Fibroblast of peridontal ligament (primary cell): ENCODE measurements at regions not wholly inside any gene's neighbourhood (a gene's known extent, or its start where the extent isn't known, plus 50 kb on each side); places are given as distances from the start of the nearest gene placed in this dataset.

Source experiments
- DNase-seq: peaks from one replicate; pipeline ENCODE4 v3.0.0-alpha.2; 2010; ENCODE audit errors: extremely low read depth

DNA sequence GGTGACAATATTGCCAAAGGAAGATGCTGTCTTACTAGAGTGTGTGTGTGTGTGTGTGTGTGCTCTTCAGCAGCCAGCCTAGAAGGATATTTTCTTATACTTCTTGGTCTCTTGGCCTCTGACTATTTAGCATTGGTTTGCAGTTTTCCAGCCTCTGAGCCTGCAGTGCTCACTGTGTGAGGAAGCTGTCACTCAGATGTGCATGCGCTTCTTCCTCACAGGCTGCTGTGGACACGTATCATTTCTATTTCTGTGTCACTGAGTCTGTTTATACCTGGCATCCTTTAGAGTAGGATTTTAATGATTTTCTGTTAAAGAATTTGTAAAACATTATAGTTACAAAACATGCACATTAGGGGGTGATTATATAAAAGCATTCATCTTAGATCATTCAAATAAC lies 83.3 kb downstream of the ALDH8A1 start:
- DNase-seq = no peak

DNA sequence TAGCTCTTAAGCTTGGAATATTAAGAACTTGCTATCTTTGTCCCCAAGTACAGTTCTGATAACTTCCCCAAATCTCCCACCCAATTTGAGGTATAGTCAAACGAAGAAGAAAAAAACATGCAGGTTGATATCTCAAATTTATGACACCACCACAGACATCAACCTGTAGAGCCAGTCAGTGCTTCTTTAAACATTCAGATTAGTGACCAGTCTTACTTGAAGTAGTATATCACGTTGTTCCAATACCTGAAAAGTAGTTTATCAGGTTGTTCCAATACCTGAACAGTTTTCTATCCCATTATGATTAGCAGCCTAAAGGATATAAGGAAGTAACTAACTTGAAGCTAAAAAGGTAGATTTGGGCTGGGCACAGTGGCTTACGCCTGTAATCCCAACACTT lies 85.3 kb downstream of the ALDH8A1 start:
- no peak for DNase-seq

DNA sequence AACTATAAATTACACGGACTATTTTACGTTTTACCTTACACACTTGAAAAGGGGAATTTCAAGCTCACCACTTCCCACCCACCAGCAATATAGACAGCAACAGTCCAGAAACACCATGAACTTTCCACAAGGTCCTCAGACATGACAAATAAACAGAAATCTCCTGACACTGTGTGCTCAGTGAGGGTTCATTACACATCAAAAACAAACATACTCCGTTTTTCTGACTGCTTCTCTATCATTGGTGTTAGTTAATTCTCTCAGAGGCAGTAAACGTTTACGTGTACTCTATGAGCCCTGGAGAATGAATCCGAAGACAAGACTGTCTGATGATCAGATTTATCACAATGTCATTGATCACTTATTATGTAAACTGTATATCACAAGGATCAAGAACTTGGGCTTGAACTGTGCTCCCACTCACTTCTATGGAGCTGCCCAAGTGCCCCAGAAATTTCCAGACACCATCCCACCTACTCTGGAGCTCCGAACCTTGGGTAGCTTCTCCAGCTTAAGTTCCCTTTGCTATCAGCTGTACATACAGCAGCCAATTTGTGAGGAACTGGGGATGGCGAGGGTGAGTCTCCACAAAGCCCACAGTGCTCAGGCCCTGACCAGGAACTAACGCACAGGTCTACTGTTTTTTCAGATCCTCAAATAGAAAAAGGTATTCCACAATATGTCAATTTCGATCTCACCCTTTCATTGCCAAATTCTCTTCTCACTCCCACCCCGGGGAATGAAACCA lies 86.0 kb downstream of the ALDH8A1 start:
- no peak for DNase-seq

DNA sequence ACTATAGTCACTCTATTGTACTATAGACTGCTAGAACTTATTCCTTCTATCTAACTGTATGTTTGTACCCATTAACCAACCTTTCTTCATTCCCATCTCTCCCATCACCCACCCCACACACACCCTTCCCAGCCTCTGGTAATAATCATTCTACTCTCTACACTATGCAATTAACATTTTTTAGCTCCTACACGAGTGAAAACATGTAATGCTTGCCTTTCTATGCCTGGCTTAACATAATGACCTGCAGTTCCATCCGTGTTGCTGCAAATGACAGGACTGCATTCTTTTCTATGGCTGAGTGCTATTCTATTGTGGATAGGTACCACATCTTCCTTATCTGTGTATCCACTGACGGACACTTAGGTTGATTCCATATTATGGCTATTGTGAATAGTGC lies 95.5 kb downstream of the ALDH8A1 start:
- no peak for DNase-seq

DNA sequence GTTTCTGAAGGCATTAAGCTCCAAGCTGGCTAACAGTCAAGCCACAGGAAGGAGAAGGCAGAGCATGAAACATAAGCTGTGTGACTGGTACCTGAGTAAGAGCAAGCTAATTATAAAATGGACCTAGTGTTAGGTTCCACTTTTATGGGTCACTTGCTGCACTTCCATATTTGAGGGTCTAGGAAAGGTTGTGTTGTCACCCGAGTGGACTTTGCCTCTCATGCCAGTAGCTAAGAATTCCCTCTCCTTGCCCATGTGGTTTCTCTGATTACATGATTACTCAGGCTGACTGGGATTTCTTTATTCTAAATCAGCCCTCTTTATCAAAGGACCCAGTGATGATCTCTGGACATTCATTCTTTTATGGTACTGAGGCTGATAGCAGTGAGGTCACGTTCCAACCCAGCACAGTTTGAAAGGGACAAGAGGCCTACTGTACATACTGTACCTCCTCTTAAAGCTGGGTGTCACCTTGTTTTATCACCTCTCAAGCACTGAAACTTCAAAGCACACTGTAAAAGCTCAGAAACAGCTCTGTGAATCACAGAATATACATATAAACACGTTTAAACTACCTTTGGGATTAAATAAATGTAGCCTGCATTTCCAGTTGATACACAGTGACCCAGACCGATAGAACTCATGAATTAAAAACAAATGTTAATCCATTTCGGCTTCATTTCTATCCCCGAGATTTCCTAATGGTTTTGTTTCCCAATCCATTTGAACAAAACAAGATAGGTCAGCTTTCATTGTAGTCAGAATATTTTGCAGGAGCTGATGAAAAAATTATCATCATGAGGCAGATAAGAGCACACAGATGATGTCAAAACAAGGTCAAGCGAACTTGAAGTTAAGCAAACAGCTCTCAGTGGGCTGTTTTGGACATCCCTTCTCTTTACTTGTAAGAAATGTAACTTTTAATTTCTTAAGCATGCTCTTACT lies 96.5 kb downstream of the ALDH8A1 start:
- peak; percentile 66 for DNase-seq

DNA sequence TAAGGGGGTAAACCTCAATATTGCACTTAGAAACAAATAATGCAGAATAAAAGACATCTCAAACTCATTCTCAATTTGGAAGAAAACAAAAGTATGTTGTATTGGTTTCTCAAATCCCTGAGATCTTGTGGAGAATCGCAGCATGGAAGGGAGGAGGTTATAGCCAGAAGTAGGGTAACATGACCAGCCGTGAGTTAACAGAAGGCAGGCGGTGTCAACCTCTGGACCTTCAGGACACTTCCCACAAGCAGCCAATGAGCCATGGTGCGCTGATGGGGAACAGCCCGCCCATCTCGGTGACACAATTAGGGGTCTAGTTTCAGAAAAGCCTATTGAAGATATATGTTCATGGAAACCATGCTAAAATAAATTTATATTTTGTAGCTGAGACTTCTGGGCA lies 98.4 kb downstream of the ALDH8A1 start:
- no peak for DNase-seq

DNA sequence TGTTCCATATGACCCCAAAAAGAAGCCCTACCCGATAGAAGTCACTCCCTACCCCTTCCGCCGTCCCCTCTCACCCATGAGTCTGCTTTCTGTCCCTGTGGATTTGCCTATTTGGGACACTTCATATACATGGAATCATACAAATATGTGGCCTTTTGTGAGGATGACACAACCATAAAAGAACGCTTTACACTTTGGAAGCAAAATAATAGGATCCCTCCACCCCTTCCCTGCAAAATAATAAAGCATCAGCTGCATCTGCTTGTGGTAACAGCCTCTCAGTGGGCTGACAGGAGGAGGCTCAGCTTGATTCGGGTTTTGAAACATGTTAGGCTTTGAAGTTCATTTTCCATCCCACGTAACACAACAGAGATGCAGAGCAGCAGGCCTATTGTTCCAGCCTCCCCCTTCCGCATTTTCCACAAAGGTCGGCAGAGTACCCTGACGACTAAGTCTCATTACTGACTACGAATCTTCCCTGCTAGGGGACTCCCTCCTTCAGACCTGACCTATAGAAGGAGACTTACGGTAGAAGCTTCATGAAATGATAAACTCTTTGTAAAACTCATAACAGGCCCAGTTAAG lies 99.1 kb downstream of the ALDH8A1 start:
- DNase-seq = peak; percentile 19

DNA sequence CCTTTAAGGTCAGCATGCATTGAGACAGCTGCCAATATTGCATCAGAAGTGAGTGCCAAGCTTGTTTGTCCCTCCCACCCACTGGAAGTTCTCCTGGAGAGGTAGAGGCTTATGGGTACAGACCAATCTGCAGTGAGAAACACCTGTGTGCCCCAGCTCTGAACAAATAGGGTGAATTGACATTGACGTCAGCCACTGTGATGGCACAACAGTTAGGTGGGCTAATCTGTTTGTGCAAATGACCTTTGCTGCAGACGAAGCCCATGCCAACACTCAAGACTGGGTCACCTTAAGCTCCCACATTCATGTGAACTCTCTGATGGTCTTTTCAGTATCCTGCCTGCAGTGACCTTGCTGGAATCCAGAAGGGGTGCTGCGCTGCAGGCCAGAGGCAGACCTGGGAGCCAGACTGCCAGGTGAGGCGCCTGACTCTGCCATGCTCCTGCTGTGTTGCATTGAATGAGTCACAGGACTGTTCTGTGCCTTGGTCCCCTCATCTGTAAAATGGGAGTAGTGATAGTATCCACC lies 99.9 kb downstream of the ALDH8A1 start:
- DNase-seq = no peak

DNA sequence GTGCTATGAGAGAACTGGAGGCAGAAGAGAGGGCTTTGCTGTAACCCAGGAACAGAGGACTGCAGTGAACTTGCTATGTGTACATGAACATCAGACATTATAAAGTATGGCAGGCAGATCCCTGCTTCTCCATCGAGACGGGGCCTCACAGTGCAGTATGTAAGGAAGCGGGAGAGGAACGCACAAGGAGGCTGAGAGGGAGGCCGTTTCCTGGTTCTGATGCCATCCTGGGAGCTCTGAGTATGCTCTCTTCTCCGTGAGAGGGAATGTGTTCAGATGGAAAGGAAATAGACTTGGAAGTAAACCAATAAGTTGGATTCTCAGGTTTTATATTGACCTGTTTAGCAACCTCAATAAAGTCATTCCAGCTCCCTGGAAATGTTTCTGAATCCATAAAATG lies 101.8 kb downstream of the ALDH8A1 start:
- DNase-seq = no peak

DNA sequence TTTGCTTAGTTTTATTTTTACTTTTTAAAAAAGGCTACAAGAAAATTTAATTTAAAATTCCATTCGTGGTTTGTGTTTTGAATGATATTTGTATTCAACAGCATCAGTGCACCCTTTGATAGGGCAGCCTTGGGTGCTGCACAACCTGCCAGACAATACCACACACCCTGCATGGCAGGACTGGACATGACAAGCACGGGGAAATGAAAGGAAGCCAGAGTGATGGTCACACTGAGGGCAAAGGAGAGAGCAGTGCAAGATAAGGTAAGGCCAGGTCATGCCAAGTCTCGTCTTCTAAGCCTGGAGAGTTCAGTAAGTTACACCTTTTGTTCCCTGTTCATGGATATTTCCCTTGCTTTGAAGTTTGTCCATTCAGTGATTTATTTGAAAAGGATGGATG lies 103.0 kb downstream of the ALDH8A1 start:
- DNase-seq = no peak

DNA sequence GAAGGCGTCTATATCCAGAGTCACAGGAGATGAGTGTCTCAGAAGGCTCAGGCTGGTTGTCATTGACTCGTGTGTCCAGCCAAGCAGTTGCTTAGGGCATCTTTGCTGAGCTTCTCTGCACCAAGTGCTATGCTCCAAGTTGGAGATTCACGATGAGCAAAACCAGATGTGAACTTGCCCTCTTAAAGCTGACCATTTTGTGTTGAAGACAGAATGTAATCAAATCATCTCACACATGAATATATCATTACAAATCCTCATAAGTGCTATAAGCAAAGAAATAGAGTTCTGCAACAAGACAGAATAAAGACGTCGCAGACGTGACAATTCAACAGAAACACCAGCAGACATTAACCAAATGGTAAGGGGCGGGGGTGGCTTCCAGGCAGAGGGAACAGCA lies 103.9 kb downstream of the ALDH8A1 start:
- no peak for DNase-seq

DNA sequence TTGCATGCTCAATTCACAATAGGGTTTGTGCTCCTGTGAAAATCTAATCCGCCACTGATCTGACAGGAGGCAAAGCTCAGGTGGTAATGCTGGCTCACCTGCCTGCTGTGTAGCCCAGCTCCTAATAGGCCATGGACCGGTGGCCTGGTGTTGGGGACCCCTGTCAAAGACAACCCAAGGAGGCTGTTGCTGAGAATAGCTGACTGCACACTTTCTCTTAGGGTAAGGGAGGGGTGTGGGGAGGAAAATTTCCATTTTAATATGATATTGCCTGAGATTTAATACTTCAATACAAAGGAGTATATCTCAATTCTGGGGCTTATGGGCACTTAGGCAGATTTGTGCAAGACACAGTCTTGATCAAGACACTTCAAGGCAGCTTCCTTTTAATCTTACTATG lies 105.8 kb downstream of the ALDH8A1 start:
- DNase-seq = no peak

DNA sequence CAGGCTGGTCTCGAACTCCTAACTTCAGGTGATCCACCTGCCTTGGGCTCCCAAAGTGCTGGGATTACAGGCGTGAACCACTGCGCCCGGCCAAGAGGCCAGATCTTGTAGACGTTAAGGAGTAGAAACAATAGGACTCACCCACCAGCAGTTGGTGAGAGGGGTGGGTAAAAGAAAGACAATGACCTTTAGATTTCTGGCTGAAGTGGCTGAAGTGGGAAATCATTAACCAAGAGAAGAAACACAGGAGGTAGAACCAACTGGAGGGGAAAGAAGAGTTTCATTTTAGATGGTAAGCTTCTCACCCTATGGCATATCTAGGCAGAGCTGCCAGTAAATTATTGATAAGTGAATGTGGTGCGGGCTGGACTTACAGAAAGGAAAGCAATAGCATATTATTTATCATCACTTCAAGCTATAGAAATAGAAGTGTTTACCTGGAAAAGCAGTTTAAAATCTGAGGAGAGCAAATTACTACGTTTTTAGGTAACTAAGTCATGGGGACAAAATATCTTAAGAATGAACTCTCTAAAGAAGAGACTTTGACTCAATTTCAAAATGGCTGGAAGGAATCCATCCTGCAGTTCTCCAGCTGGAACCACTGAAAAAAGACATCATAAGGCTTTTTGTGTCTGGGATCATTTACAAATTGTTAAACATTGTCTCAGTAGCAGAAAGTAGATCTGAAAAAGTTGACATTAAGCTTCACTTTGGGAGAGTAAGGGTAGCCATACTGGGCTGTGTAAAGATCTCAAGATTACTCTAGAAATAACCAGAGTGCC lies 109.6 kb downstream of the ALDH8A1 start:
- peak; percentile 39 for DNase-seq

DNA sequence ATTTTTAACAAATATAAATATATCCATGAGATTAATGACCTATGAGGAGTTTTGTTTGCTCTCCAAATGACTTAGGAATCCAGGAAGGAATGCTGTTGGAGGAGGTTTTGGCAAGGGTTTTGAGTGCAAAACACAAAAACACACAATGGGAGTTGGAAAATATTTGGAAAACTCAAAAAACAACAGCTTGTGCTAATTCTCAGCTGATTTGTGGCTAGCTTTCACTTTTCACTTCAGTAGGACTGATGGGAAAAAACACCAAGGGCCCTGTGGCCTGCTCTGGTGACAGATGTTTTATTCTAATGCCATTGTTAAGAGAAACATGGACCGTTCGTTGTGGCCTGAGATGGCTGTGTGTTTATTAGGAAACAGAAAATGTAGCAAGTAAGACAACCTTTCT lies 113.9 kb downstream of the ALDH8A1 start:
- DNase-seq = peak; percentile 53

DNA sequence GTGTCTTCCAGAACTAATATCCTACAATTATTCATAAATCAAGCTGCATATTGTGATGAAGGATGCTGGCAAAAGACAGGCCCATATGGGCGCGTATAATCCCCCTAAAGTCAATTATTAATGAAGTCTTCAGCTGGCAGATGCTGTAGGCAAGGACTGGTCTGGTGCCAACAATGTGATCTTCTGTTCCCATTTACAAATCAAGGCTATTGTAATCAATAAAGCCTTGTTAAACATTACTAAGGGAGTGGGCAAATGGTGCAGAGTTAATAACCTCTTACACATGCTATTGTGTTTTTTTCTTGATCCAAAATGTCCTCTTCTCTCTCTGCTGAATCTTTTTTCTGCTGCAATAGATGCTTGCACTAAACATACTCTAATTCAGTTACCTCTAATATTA lies 119.0 kb downstream of the ALDH8A1 start:
- no peak for DNase-seq

DNA sequence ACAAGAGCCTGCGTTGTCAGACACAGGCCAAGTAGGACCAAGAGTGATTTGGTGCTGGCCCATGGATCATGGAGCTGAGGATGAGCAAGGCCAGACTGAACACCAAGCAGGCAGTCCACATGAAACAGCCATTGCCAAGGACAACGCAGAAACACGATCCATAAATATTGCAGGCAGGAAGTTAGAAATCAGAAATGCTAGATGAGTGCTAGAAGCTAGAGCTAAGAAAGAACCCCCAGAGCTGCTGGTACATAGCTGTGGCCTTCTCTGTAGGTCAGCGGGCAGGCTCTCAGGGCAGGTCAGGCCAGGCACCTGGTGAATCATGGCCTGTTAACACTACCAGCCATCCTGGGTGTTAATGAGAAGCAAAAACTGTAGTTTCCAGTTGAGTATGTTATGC lies 119.7 kb downstream of the ALDH8A1 start:
- DNase-seq = peak; percentile 34

DNA sequence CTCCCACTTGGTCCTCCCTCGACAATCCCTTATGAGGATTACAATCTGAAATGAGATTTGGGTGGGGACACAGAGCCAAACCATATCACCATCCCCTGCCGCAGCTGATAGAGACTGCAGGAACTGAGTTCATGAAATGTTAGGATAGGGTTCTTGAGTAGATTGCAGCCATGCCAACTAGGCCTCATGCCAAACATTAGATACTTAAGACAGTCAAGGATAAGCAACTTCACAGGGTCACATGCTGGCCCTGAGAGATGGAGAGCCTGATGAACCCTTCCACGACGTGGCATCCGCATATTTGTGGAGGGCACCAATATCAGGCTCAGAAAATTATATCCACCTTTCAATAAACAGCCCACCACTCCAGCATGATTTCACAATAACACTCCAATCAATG lies 121.3 kb downstream of the ALDH8A1 start:
- no peak for DNase-seq

DNA sequence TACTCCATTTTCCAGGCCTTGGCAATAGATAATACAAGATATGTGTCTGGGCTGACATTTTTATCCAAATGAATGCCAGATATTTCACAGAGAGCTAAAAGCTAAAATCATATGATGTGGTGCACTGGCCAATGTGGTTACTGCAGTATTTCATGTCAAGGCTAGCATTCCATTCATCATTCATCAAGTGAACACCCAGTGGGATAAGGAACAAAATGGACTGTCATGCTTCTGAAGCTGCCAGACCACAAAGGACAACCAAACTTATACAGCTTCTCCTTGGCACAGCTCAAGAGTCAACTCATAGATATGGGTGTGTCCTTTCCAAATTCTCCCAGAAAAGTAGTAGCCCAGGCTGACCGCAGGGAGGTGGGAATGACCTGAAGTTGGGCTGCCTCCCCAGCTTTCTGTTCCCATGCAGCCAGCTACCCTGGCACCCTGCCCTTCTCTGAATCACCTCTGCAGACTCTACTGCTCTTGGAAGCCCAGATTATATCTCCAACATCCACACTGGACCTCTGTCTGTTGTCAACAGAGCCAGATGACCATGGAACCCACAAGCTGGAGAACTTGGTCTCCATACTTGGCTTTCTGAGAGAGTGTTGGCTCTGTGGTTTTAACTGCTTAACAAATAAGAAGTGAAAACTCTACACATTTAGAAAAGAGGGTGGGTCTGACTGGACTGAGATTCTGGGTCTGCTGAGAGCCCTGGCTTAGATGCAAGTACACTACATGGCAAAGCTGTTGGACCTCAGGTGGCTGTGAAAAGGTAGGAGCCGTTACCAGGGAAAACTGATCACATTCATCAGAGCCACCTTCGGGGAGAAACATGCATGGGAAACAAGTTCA lies 122.8 kb downstream of the ALDH8A1 start:
- DNase-seq = peak; percentile 100

DNA sequence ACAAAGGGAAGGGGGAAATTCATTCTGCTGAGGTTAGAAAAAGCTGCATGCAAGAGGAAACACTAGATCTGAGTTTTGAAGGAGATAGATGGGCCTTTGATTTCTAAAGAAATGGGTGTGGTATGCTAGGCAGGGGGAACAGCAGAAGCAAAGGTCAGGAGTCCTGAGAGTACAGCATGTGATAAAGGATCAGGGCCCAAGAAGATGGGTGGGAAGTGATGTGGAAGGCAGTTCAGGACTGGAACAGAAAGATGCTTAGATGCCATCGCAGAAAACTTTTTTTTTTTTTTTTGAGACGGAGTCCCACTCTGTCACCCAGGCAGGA lies 126.2 kb downstream of the ALDH8A1 start:
- no peak for DNase-seq

DNA sequence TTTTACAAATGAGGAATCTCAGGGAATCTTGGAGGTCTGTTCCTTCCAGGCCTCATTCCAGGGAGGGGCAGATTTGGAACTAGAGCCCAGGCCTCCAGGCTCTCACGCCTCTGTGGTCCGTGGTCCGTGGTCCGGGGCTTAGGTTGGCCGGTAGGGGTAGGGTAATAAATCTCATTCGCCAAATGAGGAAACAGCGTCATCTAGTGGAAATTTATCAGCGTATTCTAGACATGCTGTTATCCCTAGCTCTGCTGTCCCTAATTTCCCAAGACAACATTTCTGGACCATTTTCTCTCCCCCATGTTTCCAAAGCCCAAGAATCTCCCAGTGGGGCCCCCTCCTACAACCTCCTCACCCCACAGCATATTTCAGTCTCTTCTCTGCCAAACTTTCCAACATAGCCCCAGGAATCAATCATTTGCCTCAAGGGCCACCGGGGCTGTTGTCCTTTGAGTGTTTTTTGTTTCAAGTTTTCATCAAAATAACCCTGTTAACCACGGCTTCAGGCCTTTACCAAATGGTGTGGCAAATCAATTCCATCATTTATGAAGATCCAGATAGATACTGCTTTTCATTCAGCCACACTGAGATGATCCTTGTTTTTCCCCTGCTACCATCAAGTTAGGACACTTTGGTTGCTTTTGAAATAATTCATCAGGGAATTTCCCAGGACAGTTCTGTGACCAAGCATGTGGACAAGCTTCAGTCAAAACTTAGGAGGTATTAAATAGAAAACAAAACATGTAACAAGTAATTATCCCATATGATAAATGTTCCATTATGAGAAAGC lies 126.8 kb downstream of the ALDH8A1 start:
- peak; percentile 95 for DNase-seq
